A673 (cell line): ENCODE measurements at regions not wholly inside any gene's neighbourhood (a gene's known extent, or its start where the extent isn't known, plus 50 kb on each side); places are given as distances from the start of the nearest gene placed in this dataset.

Source experiments
- BruUV-seq: library from RNA; stranded (reverse); fragments of 400-500 nt; replicated peaks from 2 replicates; lab custom pipeline; 2021; lab: Mats Ljungman, UMichigan
- CTCF ChIA-PET: fragments of 300-600 bp; sonication (Branson Sonifier 250); formaldehyde crosslinking; loops from one replicate; lab custom pipeline; 2022; ENCODE audit warnings: antibody characterized with exemption; lab: Charles Lee
- POLR2A ChIA-PET: fragments of 300-600 bp; sonication (Branson Sonifier 250); formaldehyde crosslinking; loops from one replicate; lab custom pipeline; 2022; ENCODE audit warnings: antibody characterized with exemption; ENCODE audit not compliant: low non-redundant PET; lab: Charles Lee
- DNase-seq: peaks from one replicate; pipeline ENCODE4 v3.0.0-alpha.2; 2015; ENCODE audit warnings: low spot score
- H3K27ac ChIP-seq: fragments of 200-600 bp; sonication (generic); 2 replicates; pipeline ENCODE4 v1.5.1; 2016; ENCODE audit warnings: mixed run types, low read depth, mild to moderate bottlenecking, mixed read lengths, antibody characterized with exemption, low read length; ENCODE audit not compliant: poor library complexity, severe bottlenecking
- H3K27me3 ChIP-seq: fragments of 200-600 bp; sonication (generic); replicated peaks from 2 replicates; pipeline ENCODE4 v1.6.1; 2017; ENCODE audit warnings: mixed run types, low read depth, mild to moderate bottlenecking, mixed read lengths, antibody characterized with exemption, low read length; ENCODE audit not compliant: insufficient read depth, poor library complexity
- H3K36me3 ChIP-seq: fragments of 200-600 bp; sonication (generic); 2 replicates; pipeline ENCODE4 v1.6.1; 2016; ENCODE audit warnings: mixed run types, mild to moderate bottlenecking, mixed read lengths, antibody characterized with exemption, low read length; ENCODE audit not compliant: insufficient read depth, poor library complexity, severe bottlenecking
- H3K4me1 ChIP-seq: fragments of 200-600 bp; sonication (generic); 2 replicates; pipeline ENCODE4 v1.6.1; 2017; ENCODE audit warnings: mixed run types, mild to moderate bottlenecking, mixed read lengths, antibody characterized with exemption, low read length; ENCODE audit not compliant: insufficient read depth, poor library complexity, severe bottlenecking
- H3K4me3 ChIP-seq: fragments of 200-600 bp; sonication (generic); 2 replicates; pipeline ENCODE4 v1.5.1; 2016; ENCODE audit warnings: low read depth, mixed run types, mild to moderate bottlenecking, mixed read lengths, low read length; ENCODE audit not compliant: poor library complexity, severe bottlenecking
- H3K9me3 ChIP-seq: fragments of 200-600 bp; sonication (generic); 2 replicates; pipeline ENCODE4 v1.6.1; 2016; ENCODE audit warnings: mixed run types, low read depth, mild to moderate bottlenecking, mixed read lengths, antibody characterized with exemption, low read length; ENCODE audit not compliant: poor library complexity, severe bottlenecking
- CTCF ChIP-seq: fragments of 300-800, 200-600 bp; sonication (generic); conservative IDR thresholded peaks from 2 replicates; pipeline ENCODE4 v1.5.1; 2017; ENCODE audit warnings: low read depth, mild to moderate bottlenecking, antibody characterized with exemption, low read length, moderate library complexity, mixed read lengths
- EZH2 ChIP-seq: fragments of 200-600 bp; sonication (generic); IDR thresholded peaks from 2 replicates; pipeline ENCODE4 v1.6.1; 2017; ENCODE audit warnings: borderline replicate concordance, low read depth, mild to moderate bottlenecking, mixed read lengths, antibody characterized with exemption, low read length; ENCODE audit not compliant: poor library complexity, severe bottlenecking
- intact Hi-C: fragments of 100-400 bp; cut with micrococcal nuclease; formaldehyde crosslinking; loops from one replicate; pipeline ENCODE4 v1.10.0; 2022; ENCODE audit not compliant: unreplicated experiment

DNA sequence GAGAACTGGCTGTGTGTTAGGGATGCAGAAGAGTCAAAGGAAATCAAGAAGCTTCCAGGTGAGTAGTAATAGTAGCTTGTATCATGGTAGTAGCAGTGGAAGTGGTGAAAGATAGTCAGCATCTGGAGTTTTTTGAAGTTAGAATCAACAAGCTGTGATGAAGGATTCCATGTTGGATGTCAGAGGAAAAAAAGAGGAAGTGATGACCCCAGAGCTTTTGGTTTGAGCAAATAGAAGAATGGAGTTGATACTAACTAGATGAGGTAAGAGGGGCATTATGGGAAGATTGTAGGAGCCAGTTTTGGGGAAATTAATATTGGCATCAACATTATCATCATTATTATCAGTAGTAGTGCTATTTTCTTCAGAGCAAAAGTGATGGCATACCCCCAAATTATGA is 542.2 kb downstream of the XIRP2 start:
- no peak for DNase-seq
- no TSS peak for BruUV-seq
- H3K27ac ChIP-seq, result no peak overlapping the region
- intact Hi-C loops, result no loop called here
- H3K4me3 ChIP-seq, result no peak overlapping the region
- no peaks in the 10 kb centered on the region for H3K36me3 ChIP-seq
- no peaks in the 10 kb centered on the region for H3K27me3 ChIP-seq
- no peaks in the 10 kb centered on the region for H3K9me3 ChIP-seq
- TF ChIP-seq EZH2 (no peak), CTCF (no peak)
- no peaks in the 10 kb centered on the region for H3K4me1 ChIP-seq
- POLR2A ChIA-PET, result no interaction called here
- CTCF ChIA-PET, result no interaction called here

DNA sequence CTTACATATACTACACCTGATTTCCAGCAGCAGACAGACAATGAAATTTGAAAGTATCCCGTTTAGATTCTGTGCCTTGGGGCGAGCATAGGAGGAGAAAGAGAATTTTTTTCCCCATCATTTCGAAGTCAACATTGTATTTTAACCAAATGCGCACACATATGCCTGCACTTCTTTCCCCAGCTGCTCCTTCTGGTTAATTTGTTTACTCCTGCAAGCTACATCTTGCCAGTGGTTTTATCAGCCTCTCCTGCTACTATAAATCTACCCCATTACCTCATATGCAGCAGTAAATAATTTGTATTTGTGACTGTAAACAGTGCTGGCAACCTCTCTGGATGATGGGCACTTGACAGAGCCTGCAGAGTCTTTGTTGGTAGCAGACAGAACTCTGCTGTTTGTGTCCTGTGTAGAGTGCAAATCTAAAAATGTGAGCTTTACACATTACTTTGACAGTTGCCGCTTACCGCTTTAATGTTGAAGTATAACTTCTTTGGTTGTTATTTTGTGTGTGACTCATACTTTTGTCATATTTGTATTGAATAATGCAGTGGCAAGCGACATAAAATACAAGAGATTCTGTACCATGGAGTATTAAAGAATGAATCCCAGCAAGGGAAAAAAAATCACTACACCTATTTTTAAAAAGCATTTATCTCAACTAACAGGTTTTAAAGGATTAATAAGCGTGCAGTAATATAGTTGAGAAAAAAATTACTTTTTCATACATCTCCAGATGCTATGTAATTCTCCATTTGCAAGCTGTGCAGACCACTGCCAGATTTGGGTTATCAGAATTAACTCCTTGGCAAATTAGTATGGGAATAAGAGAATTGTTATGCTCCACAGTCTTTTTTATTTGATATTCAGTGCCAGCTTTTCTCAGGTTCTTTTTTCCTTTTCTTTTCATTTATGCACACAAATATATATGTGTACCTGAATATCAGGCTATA is 536.8 kb downstream of the XIRP2 start:
- no TSS peak for BruUV-seq
- Histone ChIP-seq H3K27ac (no peak overlapping the region), H3K36me3 (no peaks in the 10 kb centered on the region), H3K4me3 (no peak overlapping the region), H3K4me1 (no peaks in the 10 kb centered on the region), H3K27me3 (no peaks in the 10 kb centered on the region), H3K9me3 (no peaks in the 10 kb centered on the region)
- CTCF ChIA-PET, result no interaction called here
- intact Hi-C loops, result no loop called here
- DNase-seq, result no peak
- TF ChIP-seq CTCF, result no peak
- TF ChIP-seq EZH2, result no peak
- POLR2A ChIA-PET, result no interaction called here

DNA sequence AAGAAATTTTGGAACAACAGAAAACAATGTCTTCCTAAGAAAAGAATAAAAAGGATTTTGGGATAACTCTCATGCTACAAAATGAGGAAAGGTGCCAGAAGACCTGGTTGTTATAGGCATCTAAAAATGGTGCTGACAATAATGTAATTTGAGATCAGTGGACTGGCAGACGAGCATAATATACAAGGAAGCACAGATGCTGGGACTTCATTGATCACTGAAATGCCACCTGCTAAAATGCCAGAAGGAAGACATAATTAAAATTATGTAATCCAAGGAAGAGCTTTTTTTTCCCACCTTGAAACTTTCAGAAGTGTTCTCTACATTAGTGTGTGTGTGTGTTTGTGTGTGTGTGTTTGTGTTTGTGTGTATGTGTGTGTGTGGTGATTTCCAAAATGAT is 535.9 kb downstream of the XIRP2 start:
- H3K4me1 ChIP-seq, result no peaks in the 10 kb centered on the region
- no peaks in the 10 kb centered on the region for H3K9me3 ChIP-seq
- DNase-seq, result no peak
- CTCF ChIA-PET, result no interaction called here
- no peak for TF ChIP-seq CTCF
- TF ChIP-seq EZH2, result no peak
- intact Hi-C loops, result no loop called here
- BruUV-seq, result no TSS peak
- H3K36me3 ChIP-seq, result no peaks in the 10 kb centered on the region
- H3K4me3 ChIP-seq, result no peak overlapping the region
- H3K27me3 ChIP-seq, result no peaks in the 10 kb centered on the region
- POLR2A ChIA-PET, result no interaction called here
- H3K27ac ChIP-seq, result no peak overlapping the region
